HEK293T (cell line): ENCODE measurements at regions not wholly inside any gene's neighbourhood (a gene's known extent, or its start where the extent isn't known, plus 50 kb on each side); places are given as distances from the start of the nearest gene placed in this dataset.

ENCODE experiments used
- BHLHE40 ChIP-seq: fragments of 450-650 bp; IDR thresholded peaks from 2 replicates; pipeline ENCODE4 v1.6.1; 2016; ENCODE audit warnings: mild to moderate bottlenecking, moderate library complexity, borderline replicate concordance
- CTBP1 ChIP-seq: fragments of 450-650 bp; IDR thresholded peaks from 2 replicates; pipeline ENCODE4 v1.6.1; 2016; ENCODE audit warnings: borderline replicate concordance
- FOXM1 ChIP-seq: fragments of 450-650 bp; IDR thresholded peaks from 2 replicates; pipeline ENCODE4 v1.6.1; 2017; ENCODE audit warnings: mild to moderate bottlenecking, borderline replicate concordance
- PKNOX1 ChIP-seq: fragments of 450-650 bp; IDR thresholded peaks from 2 replicates; pipeline ENCODE4 v1.6.1; 2016
- TARDBP ChIP-seq: fragments of 450-650 bp; IDR thresholded peaks from 2 replicates; pipeline ENCODE4 v1.6.1; 2016

DNA sequence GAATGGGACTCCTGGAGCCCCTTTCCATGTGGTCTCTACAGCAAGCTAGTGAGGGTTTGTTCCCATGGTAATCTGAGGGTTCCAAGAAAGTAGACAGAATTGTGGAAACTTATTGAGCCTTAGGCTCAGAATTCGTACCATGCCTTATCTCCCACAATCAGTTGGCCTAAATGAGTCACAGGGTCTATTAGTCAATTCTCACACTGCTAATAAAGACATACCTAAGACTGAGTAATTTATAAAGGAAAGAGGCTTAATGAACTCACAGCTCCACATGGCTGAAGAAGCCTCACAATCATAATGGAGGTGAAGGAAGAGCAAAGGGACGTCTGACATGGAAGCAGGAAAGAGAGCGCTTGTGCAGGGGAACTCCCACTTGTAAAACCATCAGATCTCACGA is 106.6 kb upstream of the CXADR start:
- TF ChIP-seq FOXM1 (no peak), PKNOX1 (no peak), TARDBP (no peak), BHLHE40 (no peak), CTBP1 (no peak)
